ENCODE measurements at regions not wholly inside any gene's neighbourhood (a gene's known extent, or its start where the extent isn't known, plus 50 kb on each side); places are given as distances from the start of the nearest gene placed in this dataset.

DNA sequence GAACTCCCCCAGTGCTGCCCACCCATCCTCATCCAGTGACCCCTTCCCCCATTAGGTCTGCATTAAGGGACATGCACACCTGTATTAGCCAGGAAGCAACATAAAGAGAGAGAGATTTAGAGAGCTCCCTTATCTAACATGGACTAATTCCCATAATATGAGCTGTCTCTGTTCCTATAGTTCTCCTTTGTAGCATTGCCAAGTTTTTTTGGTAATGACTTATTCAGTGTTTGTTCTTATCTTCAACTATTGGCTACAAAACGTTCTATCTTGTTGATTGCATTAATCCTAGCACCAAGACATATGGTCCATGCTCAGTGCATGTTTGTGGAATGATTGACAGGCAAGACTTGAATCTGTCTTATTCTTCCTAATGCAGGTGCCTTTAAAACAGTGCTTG lies 264.0 kb downstream of the ADGRL2 start:
- TF ChIP-seq POLR2AphosphoS5 (IDR thresholded peaks at IDR 0.05; ENCODE audit: borderline replicate concordance, low read depth, low read length) (no peak), EZH2 (IDR thresholded peaks at IDR 0.05) (no peak)

Data from SK-N-MC (cell line).